ENCODE measurements at regions not wholly inside any gene's neighbourhood (a gene's known extent, or its start where the extent isn't known, plus 50 kb on each side); places are given as distances from the start of the nearest gene placed in this dataset.

GRCh38 chr1:55559842-55560241 is 344.7 kb upstream of the USP24 start:
- in situ Hi-C loops (cut with HindIII; ENCODE audit: low pct_unique_long_range_greater_than_20kb, low sequenced_read_pairs), result no loop called here
- DNase-seq (ENCODE audit: low read depth), result no peak

GRCh38 chr1:55559161-55559611 is 344.0 kb upstream of the USP24 start:
- DNase-seq (ENCODE audit: low read depth), result no peak
- in situ Hi-C loops (cut with HindIII; ENCODE audit: low pct_unique_long_range_greater_than_20kb, low sequenced_read_pairs), result no loop called here

- in situ Hi-C loops (cut with HindIII; ENCODE audit: low pct_unique_long_range_greater_than_20kb, low sequenced_read_pairs), result no loop called here
- DNase-seq (ENCODE audit: low read depth), result no peak
Measured at GRCh38 chr1:55558515-55558914, 343.4 kb upstream of the USP24 start.

- in situ Hi-C loops (cut with HindIII; ENCODE audit: low pct_unique_long_range_greater_than_20kb, low sequenced_read_pairs), result no loop called here
- no peak for DNase-seq (ENCODE audit: low read depth)
Measured at GRCh38 chr1:55555956-55556725, 341.0 kb upstream of the USP24 start.

- in situ Hi-C loops (cut with HindIII; ENCODE audit: low pct_unique_long_range_greater_than_20kb, low sequenced_read_pairs), result no loop called here
- DNase-seq (ENCODE audit: low read depth), result no peak
Measured at GRCh38 chr1:55554611-55555010, 339.4 kb upstream of the USP24 start.

GRCh38 chr1:55552636-55553035 is 337.5 kb upstream of the USP24 start:
- in situ Hi-C loops (cut with HindIII; ENCODE audit: low pct_unique_long_range_greater_than_20kb, low sequenced_read_pairs), result no loop called here
- no peak for DNase-seq (ENCODE audit: low read depth)

GRCh38 chr1:55547405-55547804 is 332.2 kb upstream of the USP24 start:
- in situ Hi-C loops (cut with HindIII; ENCODE audit: low pct_unique_long_range_greater_than_20kb, low sequenced_read_pairs), result no loop called here
- DNase-seq (ENCODE audit: low read depth), result no peak

GRCh38 chr1:55546553-55546952 is 331.4 kb upstream of the USP24 start:
- in situ Hi-C loops (cut with HindIII; ENCODE audit: low pct_unique_long_range_greater_than_20kb, low sequenced_read_pairs), result no loop called here
- no peak for DNase-seq (ENCODE audit: low read depth)

GRCh38 chr1:55544826-55545225 is 329.7 kb upstream of the USP24 start:
- in situ Hi-C loops (cut with HindIII; ENCODE audit: low pct_unique_long_range_greater_than_20kb, low sequenced_read_pairs), result no loop called here
- no peak for DNase-seq (ENCODE audit: low read depth)

GRCh38 chr1:55542901-55543504 is 327.8 kb upstream of the USP24 start:
- no peak for DNase-seq (ENCODE audit: low read depth)
- in situ Hi-C loops (cut with HindIII; ENCODE audit: low pct_unique_long_range_greater_than_20kb, low sequenced_read_pairs), result no loop called here

- no peak for DNase-seq (ENCODE audit: low read depth)
- in situ Hi-C loops (cut with HindIII; ENCODE audit: low pct_unique_long_range_greater_than_20kb, low sequenced_read_pairs), result no loop called here
Measured at GRCh38 chr1:55541296-55541695, 326.1 kb upstream of the USP24 start.

GRCh38 chr1:55539652-55540512 is 324.7 kb upstream of the USP24 start:
- in situ Hi-C loops (cut with HindIII; ENCODE audit: low pct_unique_long_range_greater_than_20kb, low sequenced_read_pairs), result no loop called here

GRCh38 chr1:55538428-55538827 is 323.3 kb upstream of the USP24 start:
- no peak for DNase-seq (ENCODE audit: low read depth)
- in situ Hi-C loops (cut with HindIII; ENCODE audit: low pct_unique_long_range_greater_than_20kb, low sequenced_read_pairs), result no loop called here

More at GRCh38 chr1:55539652-55540512, 324.7 kb upstream of the USP24 start:
- DNase-seq (ENCODE audit: low read depth), result no peak

- in situ Hi-C loops (cut with HindIII; ENCODE audit: low pct_unique_long_range_greater_than_20kb, low sequenced_read_pairs), result no loop called here
Measured at GRCh38 chr1:55536545-55536865, 321.3 kb upstream of the USP24 start.

GRCh38 chr1:55535724-55536544 is 320.8 kb upstream of the USP24 start:
- no peak for DNase-seq (ENCODE audit: low read depth)
- in situ Hi-C loops (cut with HindIII; ENCODE audit: low pct_unique_long_range_greater_than_20kb, low sequenced_read_pairs), result no loop called here

More at GRCh38 chr1:55536545-55536865, 321.3 kb upstream of the USP24 start:
- DNase-seq (ENCODE audit: low read depth), result no peak

- in situ Hi-C loops (cut with HindIII; ENCODE audit: low pct_unique_long_range_greater_than_20kb, low sequenced_read_pairs), result no loop called here
- DNase-seq (ENCODE audit: low read depth), result no peak
Measured at GRCh38 chr1:55534565-55535121, 319.5 kb upstream of the USP24 start.

- no peak for DNase-seq (ENCODE audit: low read depth)
- in situ Hi-C loops (cut with HindIII; ENCODE audit: low pct_unique_long_range_greater_than_20kb, low sequenced_read_pairs), result no loop called here
Measured at GRCh38 chr1:55531644-55532043, 316.5 kb upstream of the USP24 start.
